Lower leg skin (tissue), 3 donors: ENCODE measurements at regions not wholly inside any gene's neighbourhood (a gene's known extent, or its start where the extent isn't known, plus 50 kb on each side); places are given as distances from the start of the nearest gene placed in this dataset.

Experiments used
- POLR2A ChIP-seq, 2 donors: fragments of 450-650 bp; IDR thresholded peaks; one replicate each; pipeline ENCODE4 v1.6.1; 2016 to 2017; ENCODE audit warnings: antibody characterized with exemption in 2 of 2, mild to moderate bottlenecking in 1 of 2, moderate library complexity in 1 of 2
- TF ChIP-seq, protein P1 (sequence below), 3 donors: fragments of 450-650 bp; IDR thresholded peaks; one replicate each; pipeline ENCODE4 v1.5.1; 2016; ENCODE audit warnings: antibody characterized with exemption in 3 of 3, mild to moderate bottlenecking in 3 of 3, moderate library complexity in 2 of 3

DNA sequence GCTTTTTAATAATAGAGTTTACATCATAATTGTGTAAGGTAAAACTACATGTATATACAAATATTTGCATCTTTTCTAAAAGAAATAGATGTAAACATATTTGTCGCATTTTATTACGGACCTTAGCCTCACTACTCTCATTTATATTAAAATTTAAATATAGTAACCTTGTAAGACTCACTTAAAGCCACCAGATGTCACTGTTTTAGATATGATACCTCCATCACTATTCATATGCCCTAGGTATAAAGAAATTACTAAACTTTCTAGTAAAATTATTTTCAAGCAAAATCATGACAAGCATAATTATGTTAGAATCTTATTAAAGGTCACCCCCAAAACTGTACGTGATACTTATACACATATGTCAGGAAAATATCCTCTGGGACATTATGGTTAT is 674.3 kb upstream of the REG3G start:
- TF ChIP-seq, protein P1, sequence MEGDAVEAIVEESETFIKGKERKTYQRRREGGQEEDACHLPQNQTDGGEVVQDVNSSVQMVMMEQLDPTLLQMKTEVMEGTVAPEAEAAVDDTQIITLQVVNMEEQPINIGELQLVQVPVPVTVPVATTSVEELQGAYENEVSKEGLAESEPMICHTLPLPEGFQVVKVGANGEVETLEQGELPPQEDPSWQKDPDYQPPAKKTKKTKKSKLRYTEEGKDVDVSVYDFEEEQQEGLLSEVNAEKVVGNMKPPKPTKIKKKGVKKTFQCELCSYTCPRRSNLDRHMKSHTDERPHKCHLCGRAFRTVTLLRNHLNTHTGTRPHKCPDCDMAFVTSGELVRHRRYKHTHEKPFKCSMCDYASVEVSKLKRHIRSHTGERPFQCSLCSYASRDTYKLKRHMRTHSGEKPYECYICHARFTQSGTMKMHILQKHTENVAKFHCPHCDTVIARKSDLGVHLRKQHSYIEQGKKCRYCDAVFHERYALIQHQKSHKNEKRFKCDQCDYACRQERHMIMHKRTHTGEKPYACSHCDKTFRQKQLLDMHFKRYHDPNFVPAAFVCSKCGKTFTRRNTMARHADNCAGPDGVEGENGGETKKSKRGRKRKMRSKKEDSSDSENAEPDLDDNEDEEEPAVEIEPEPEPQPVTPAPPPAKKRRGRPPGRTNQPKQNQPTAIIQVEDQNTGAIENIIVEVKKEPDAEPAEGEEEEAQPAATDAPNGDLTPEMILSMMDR (IDR thresholded peaks at IDR 0.05) = no peak
- no peak for TF ChIP-seq POLR2A (IDR thresholded peaks at IDR 0.05)
